Adrenal gland (tissue), 5 donors: ENCODE measurements at regions not wholly inside any gene's neighbourhood (a gene's known extent, or its start where the extent isn't known, plus 50 kb on each side); places are given as distances from the start of the nearest gene placed in this dataset.

ENCODE experiments used
- CTCF ChIP-seq, 6 experiments: fragments of 450-650 bp in 4 of 6; fragments of 200-600 bp in 2 of 6; sonication (generic) in 1 of 6; IDR thresholded peaks; 1 replicate in 5 of 6; 2 replicates in 1 of 6; pipeline versions ENCODE4 v1.5.1 to v1.8.0; 2016 to 2021; ENCODE audit warnings: antibody characterized with exemption in 6 of 6, mild to moderate bottlenecking in 2 of 6, moderate library complexity in 1 of 6
- POLR2A ChIP-seq, 2 donors: fragments of 450-650 bp; IDR thresholded peaks; one replicate each; pipeline ENCODE4 v1.6.1; 2017; ENCODE audit warnings: antibody characterized with exemption in 2 of 2, mild to moderate bottlenecking in 2 of 2, moderate library complexity in 1 of 2
- donor health status: DM: no; HTN: no; CAD: no.

- TF ChIP-seq POLR2A (IDR thresholded peaks at IDR 0.05) (no peak), CTCF (IDR thresholded peaks at IDR 0.05) (no peak)
These were observed 336.8 kb upstream of the KLF3 start for GRCh38 chr4:38327174-38327573.
